ENCODE measurements at regions not wholly inside any gene's neighbourhood (a gene's known extent, or its start where the extent isn't known, plus 50 kb on each side); places are given as distances from the start of the nearest gene placed in this dataset.

- H3K9me2 ChIP-seq (ENCODE audit: insufficient read depth), result no peaks in the 10 kb centered on the region
- DNase-seq (ENCODE audit: low read depth, low spot score) (no peak), ATAC-seq (no peak)
- BruUV-seq (replicated peaks), result no TSS peak
- H4K20me1 ChIP-seq (ENCODE audit: insufficient read depth), result no peaks in the 10 kb centered on the region
- H3K4me1 ChIP-seq (ENCODE audit: control insufficient read depth in 1 of 2, insufficient read depth in 2 of 2, low read length in 2 of 2), result no peaks in the 10 kb centered on the region
- RAD21 ChIA-PET (ENCODE audit: low non-redundant PET in 1 of 2, low total read pairs in 2 of 2, uncharacterized antibody in 2 of 2, unreplicated experiment in 2 of 2), result no interaction called here
- no peaks in the 10 kb centered on the region for H3K79me2 ChIP-seq (ENCODE audit: insufficient read depth, low read length)
- H3K4me2 ChIP-seq (ENCODE audit: low read length), result no peak overlapping the region
- H3K9me3 ChIP-seq (ENCODE audit: control insufficient read depth in 1 of 2, insufficient read depth in 1 of 2, low read depth in 1 of 2, low read length in 2 of 2), result no peaks in the 10 kb centered on the region
- intact Hi-C loops (cut with micrococcal nuclease), result no loop called here
- H2AFZ ChIP-seq (ENCODE audit: low read depth, low read length, poor library complexity, severe bottlenecking), result no peak overlapping the region
- H3K4me3 ChIP-seq (replicated peaks in 1 of 2; ENCODE audit: low read depth in 1 of 2, low read length in 2 of 2), result no peak overlapping the region
- H3K9ac ChIP-seq (ENCODE audit: low read length), result no peak overlapping the region
- H3K36me3 ChIP-seq (ENCODE audit: control insufficient read depth in 1 of 2, insufficient read depth in 2 of 2, low read length in 2 of 2), result no peaks in the 10 kb centered on the region
- no peak overlapping the region for H3K27ac ChIP-seq (ENCODE audit: low read depth, low read length)
- CTCF ChIA-PET, result no interaction called here
- TF ChIP-seq CBX3 (IDR thresholded peaks at IDR 0.05; ENCODE audit: low read depth), result no peak
- no peak for TF ChIP-seq TCF7L2 (IDR thresholded peaks at IDR 0.05; ENCODE audit: borderline replicate concordance, extremely low read depth, insufficient read depth, insufficient read length)
- no peak for TF ChIP-seq EZH2phosphoT487 (IDR thresholded peaks at IDR 0.05; ENCODE audit: borderline replicate concordance)
- H3K27me3 ChIP-seq (ENCODE audit: insufficient read depth, low read length), result no peaks in the 10 kb centered on the region
- POLR2A ChIA-PET, result no interaction called here
Measured at GRCh38 chr22:47398491-47398890, 636.0 kb downstream of the TBC1D22A start.

- RAD21 ChIA-PET (ENCODE audit: low non-redundant PET in 1 of 2, low total read pairs in 2 of 2, uncharacterized antibody in 2 of 2, unreplicated experiment in 2 of 2), result no interaction called here
- no TSS peak for BruUV-seq (replicated peaks)
- no peak overlapping the region for H3K4me3 ChIP-seq (replicated peaks in 1 of 2; ENCODE audit: low read depth in 1 of 2, low read length in 2 of 2)
- ATAC-seq (no peak; the same call in 1 of the 2 replicates), DNase-seq (ENCODE audit: low read depth, low spot score) (no peak)
- TF ChIP-seq POLR2AphosphoS5 (IDR thresholded peaks at IDR 0.05; ENCODE audit: low read depth, low read length) (no peak), ZFX (IDR thresholded peaks at IDR 0.05) (no peak), POLR2A (IDR thresholded peaks at IDR 0.05; ENCODE audit: borderline replicate concordance, extremely low read depth, insufficient read depth, insufficient read length) (no peak), SRF (IDR thresholded peaks at IDR 0.05; ENCODE audit: low read depth) (no peak), ATF3 (IDR thresholded peaks at IDR 0.05) (no peak)
- H3K79me2 ChIP-seq (ENCODE audit: insufficient read depth, low read length), result no peaks in the 10 kb centered on the region
- POLR2A ChIA-PET, result no interaction called here
- no peaks in the 10 kb centered on the region for H3K27me3 ChIP-seq (ENCODE audit: insufficient read depth, low read length)
- H2AFZ ChIP-seq (ENCODE audit: low read depth, low read length, poor library complexity, severe bottlenecking), result no peak overlapping the region
- no peaks in the 10 kb centered on the region for H3K9me3 ChIP-seq (ENCODE audit: control insufficient read depth in 1 of 2, insufficient read depth in 1 of 2, low read depth in 1 of 2, low read length in 2 of 2)
- H3K27ac ChIP-seq (ENCODE audit: low read depth, low read length), result no peak overlapping the region
- CTCF ChIA-PET, result no interaction called here
- no peak overlapping the region for H3K4me2 ChIP-seq (ENCODE audit: low read length)
- no peak overlapping the region for H3K9ac ChIP-seq (ENCODE audit: low read length)
- no peaks in the 10 kb centered on the region for H3K4me1 ChIP-seq (ENCODE audit: control insufficient read depth in 1 of 2, insufficient read depth in 2 of 2, low read length in 2 of 2)
- H3K9me2 ChIP-seq (ENCODE audit: insufficient read depth), result no peaks in the 10 kb centered on the region
- H3K36me3 ChIP-seq (ENCODE audit: control insufficient read depth in 1 of 2, insufficient read depth in 2 of 2, low read length in 2 of 2), result no peaks in the 10 kb centered on the region
- intact Hi-C loops (cut with micrococcal nuclease), result no loop called here
- H4K20me1 ChIP-seq (ENCODE audit: insufficient read depth), result no peaks in the 10 kb centered on the region
Measured at GRCh38 chr22:47397673-47398072, 635.2 kb downstream of the TBC1D22A start.
